H1 (cell line): ENCODE measurements at regions not wholly inside any gene's neighbourhood (a gene's known extent, or its start where the extent isn't known, plus 50 kb on each side); places are given as distances from the start of the nearest gene placed in this dataset.

ENCODE experiments used
- CTCF ChIA-PET: fragments of 300-600 bp; sonication (Branson Sonifier 250); formaldehyde crosslinking; loops from one replicate; lab custom pipeline; 2021; ENCODE audit not compliant: partially characterized antibody; lab: Charles Lee
- POLR2A ChIA-PET: fragments of 300-600 bp; sonication (Branson Sonifier 250); formaldehyde crosslinking; loops from one replicate; lab custom pipeline; 2021; ENCODE audit warnings: inconsistent platforms; ENCODE audit not compliant: partially characterized antibody; lab: Charles Lee
- DNase-seq, 2 experiments: peaks; one replicate each; pipeline versions ENCODE4 v3.0.0 to v3.0.0-alpha.2; 2010 to 2022; ENCODE audit warnings: low spot score in 2 of 2, low read depth in 1 of 2, mixed read lengths in 1 of 2
- FAIRE-seq: peaks from 2 replicates; lab custom pipeline; 2011; peaks lifted over from hg19 to GRCh38; lab: Jason Lieb, UNC
- H2AFZ ChIP-seq: 2 replicates; pipeline ENCODE4 v1.8.1; 2012; ENCODE audit warnings: low read length, inconsistent platforms
- H2AK5ac ChIP-seq: 2 replicates; pipeline ENCODE4 v1.6.1; 2013; ENCODE audit warnings: low read depth, low read length
- H2BK120ac ChIP-seq: replicated peaks from 2 replicates; pipeline ENCODE3; 2013; ENCODE audit warnings: low read depth, low read length, inconsistent platforms
- H2BK12ac ChIP-seq: 2 replicates; pipeline ENCODE4 v1.6.1; 2013; ENCODE audit warnings: low read depth, low read length
- H2BK15ac ChIP-seq: 2 replicates; pipeline ENCODE4 v1.6.1; 2013; ENCODE audit warnings: low read length
- H2BK20ac ChIP-seq: 2 replicates; pipeline ENCODE4 v1.6.1; 2013; ENCODE audit warnings: low read length
- H2BK5ac ChIP-seq: 2 replicates; pipeline ENCODE4 v1.6.1; 2013; ENCODE audit warnings: low read depth, low read length
- H3K14ac ChIP-seq: 2 replicates; pipeline ENCODE4 v1.6.1; 2013; ENCODE audit warnings: inconsistent platforms; ENCODE audit not compliant: insufficient read length
- H3K18ac ChIP-seq: 2 replicates; pipeline ENCODE4 v1.6.1; 2013; ENCODE audit warnings: low read length; ENCODE audit errors: extremely low read depth
- H3K23ac ChIP-seq: 2 replicates; pipeline ENCODE4 v1.6.1; 2013; ENCODE audit warnings: inconsistent platforms; ENCODE audit not compliant: insufficient read length
- H3K23me2 ChIP-seq: 2 replicates; pipeline ENCODE4 v1.6.1; 2013; ENCODE audit warnings: low read depth, low read length
- H3K27ac ChIP-seq: 2 replicates; pipeline ENCODE4 v1.6.1; 2011; ENCODE audit warnings: low read depth, low read length, inconsistent platforms
- H3K27me3 ChIP-seq, 4 experiments: replicated peaks in 1 of 4; 1 replicate in 1 of 4; 2 replicates in 3 of 4; pipeline versions ENCODE4 v1.6.1 to v1.8.1; 2011 to 2013; ENCODE audit warnings: low read length in 3 of 4, mild to moderate bottlenecking in 3 of 4, inconsistent platforms in 2 of 4, mixed read lengths in 2 of 4, moderate library complexity in 1 of 4; ENCODE audit not compliant: control insufficient read depth in 3 of 4, insufficient read depth in 3 of 4; ENCODE audit errors: extremely low read depth in 1 of 4
- H3K36me3 ChIP-seq, 4 experiments: 2 replicates each; pipeline versions ENCODE4 v1.6.1 to v1.8.1; 2011 to 2013; ENCODE audit warnings: mild to moderate bottlenecking in 4 of 4, low read length in 3 of 4, moderate library complexity in 2 of 4, control low read depth in 1 of 4, inconsistent platforms in 1 of 4; ENCODE audit not compliant: insufficient read depth in 4 of 4, control insufficient read depth in 2 of 4
- H3K4ac ChIP-seq: replicated peaks from 2 replicates; pipeline ENCODE3; 2013; ENCODE audit warnings: low read length, low read depth, mixed read lengths, inconsistent platforms; ENCODE audit not compliant: insufficient read length
- H3K4me1 ChIP-seq, 4 experiments: replicated peaks in 1 of 4; 1 replicate in 1 of 4; 2 replicates in 3 of 4; pipeline versions ENCODE4 v1.6.1 to v1.8.1; 2011 to 2013; ENCODE audit warnings: low read length in 3 of 4, inconsistent platforms in 2 of 4, mixed read lengths in 1 of 4; ENCODE audit not compliant: insufficient read depth in 4 of 4, control insufficient read depth in 3 of 4
- H3K4me2 ChIP-seq, 2 experiments: 2 replicates each; pipeline versions ENCODE4 v1.6.1 to v1.8.1; 2011 to 2013; ENCODE audit warnings: low read depth in 2 of 2, low read length in 2 of 2, control low read depth in 1 of 2, inconsistent platforms in 1 of 2, mild to moderate bottlenecking in 1 of 2; ENCODE audit not compliant: insufficient read depth in 1 of 2
- H3K4me3 ChIP-seq, 4 experiments: fragments of 200-600, 300-600 bp in 1 of 4; sonication (generic), shearing (Covaris generic), sonication (Bioruptor Twin) in 1 of 4; 2 replicates each; pipeline versions ENCODE4 v1.5.1 to v1.8.1; 2011 to 2016; ENCODE audit warnings: low read length in 4 of 4, low read depth in 3 of 4, control low read depth in 2 of 4, inconsistent platforms in 2 of 4, mild to moderate bottlenecking in 2 of 4, mixed read lengths in 1 of 4, moderate library complexity in 1 of 4; ENCODE audit not compliant: insufficient read depth in 2 of 4; ENCODE audit errors: extremely low read depth in 1 of 4
- H3K56ac ChIP-seq: replicated peaks from 2 replicates; pipeline ENCODE3; 2013; ENCODE audit warnings: low read depth, mild to moderate bottlenecking, mixed read lengths, low read length, inconsistent platforms; ENCODE audit not compliant: insufficient read length
- H3K79me1 ChIP-seq: 2 replicates; pipeline ENCODE4 v1.6.1; 2013; ENCODE audit warnings: low read depth, low read length, control low read depth
- H3K79me2 ChIP-seq, 2 experiments: 2 replicates each; pipeline versions ENCODE4 v1.6.1 to v1.8.1; 2012 to 2013; ENCODE audit warnings: low read length in 2 of 2, mild to moderate bottlenecking in 2 of 2, inconsistent platforms in 1 of 2; ENCODE audit not compliant: insufficient read depth in 2 of 2, control insufficient read depth in 1 of 2
- H3K9ac ChIP-seq, 4 experiments: replicated peaks in 1 of 4; 1 replicate in 1 of 4; 2 replicates in 3 of 4; pipeline versions ENCODE4 v1.6.1 to v1.8.1; 2011 to 2013; ENCODE audit warnings: low read depth in 3 of 4, low read length in 3 of 4, control low read depth in 2 of 4, mild to moderate bottlenecking in 2 of 4, moderate library complexity in 2 of 4, inconsistent platforms in 1 of 4; ENCODE audit errors: extremely low read depth in 1 of 4
- H3K9me3 ChIP-seq, 2 experiments: 2 replicates each; pipeline versions ENCODE4 v1.6.1 to v1.8.1; 2012 to 2013; ENCODE audit warnings: mild to moderate bottlenecking in 2 of 2, moderate library complexity in 2 of 2, control low read depth in 1 of 2, inconsistent platforms in 1 of 2, low read depth in 1 of 2, low read length in 1 of 2, mixed read lengths in 1 of 2; ENCODE audit not compliant: insufficient read depth in 2 of 2
- H4K20me1 ChIP-seq, 2 experiments: replicated peaks in 1 of 2; 2 replicates each; pipeline versions ENCODE3 to v1.8.1; 2011 to 2013; ENCODE audit warnings: inconsistent platforms in 2 of 2, low read length in 2 of 2, mild to moderate bottlenecking in 1 of 2; ENCODE audit not compliant: insufficient read depth in 2 of 2, control insufficient read depth in 1 of 2
- H4K5ac ChIP-seq: 2 replicates; pipeline ENCODE4 v1.6.1; 2013; ENCODE audit warnings: low read length, low read depth, mixed read lengths, inconsistent platforms; ENCODE audit not compliant: insufficient read length
- H4K8ac ChIP-seq: 2 replicates; pipeline ENCODE4 v1.8.0; 2013; ENCODE audit warnings: mild to moderate bottlenecking, moderate library complexity, low read length, inconsistent platforms; ENCODE audit not compliant: insufficient read depth; ENCODE audit errors: extremely low read depth
- H4K91ac ChIP-seq: replicated peaks from 2 replicates; pipeline ENCODE3; 2013; ENCODE audit warnings: low read length, mixed read lengths, inconsistent platforms; ENCODE audit not compliant: insufficient read length
- CEBPB ChIP-seq: IDR thresholded peaks from 2 replicates; pipeline ENCODE4 v1.6.1; 2012; ENCODE audit warnings: low read depth, low read length
- JUND ChIP-seq: IDR thresholded peaks from 2 replicates; pipeline ENCODE4 v1.6.1; 2011; ENCODE audit warnings: mild to moderate bottlenecking, improper control_type of control experiment, low read length
- SRF ChIP-seq: IDR thresholded peaks from 2 replicates; pipeline ENCODE4 v1.6.1; 2011; ENCODE audit warnings: mild to moderate bottlenecking, low read depth, low read length, moderate library complexity
- WGBS, 2 experiments: shearing (Covaris generic) in 1 of 2; methylation state at CpG; one replicate each; pipeline versions ENCODE4 v1.1.6 to v1.1.7; 2013 to 2015; ENCODE audit warnings: low lambda C conversion rate in 2 of 2, mixed read lengths in 2 of 2, inconsistent platforms in 1 of 2, low coverage in 1 of 2, missing lambda C conversion rate in 1 of 2; ENCODE audit not compliant: insufficient replicate concordance in 2 of 2, insufficient coverage in 1 of 2, insufficient read length in 1 of 2; ENCODE audit errors: extremely low coverage in 1 of 2, missing lambda C conversion rate in 1 of 2; 5-methylcytosine and 5-hydroxymethylcytosine counted together

- Histone ChIP-seq H2BK12ac (no peak overlapping the region), H3K4me2 (no peak overlapping the region), H3K18ac (no peak overlapping the region), H3K27ac (no peak overlapping the region), H3K4me1 (peaks cover 1 to 6% (median 3%) of the 10 kb centered on the region in 4 experiments; a peak in 3 of 7 replicates), H3K14ac (no peak overlapping the region), H2BK120ac (no peak overlapping the region), H3K4ac (no peak overlapping the region), H3K79me1 (no peaks in the 10 kb centered on the region), H2BK20ac (no peak overlapping the region), H3K4me3 (no peak overlapping the region), H4K5ac (no peak overlapping the region), H2AFZ (no peak overlapping the region), H3K9ac (no peak overlapping the region), H3K27me3 (no peaks in the 10 kb centered on the region), H4K8ac (no peak overlapping the region), H3K23me2 (no peaks in the 10 kb centered on the region), H2BK5ac (no peak overlapping the region)
- 86% methylated on average over 3 of the region's 3 CpGs; no CpG with 5 or more reads in 1 of the 2 experiments for WGBS, 2 experiments
- CTCF ChIA-PET: no interaction called here
- POLR2A ChIA-PET: interaction anchor here (0.6 kb wide), 1 partner anchor 19 kb away, joined by 3 read pairs; no protein-coding TSS in a partner anchor
- FAIRE-seq (no peak), DNase-seq (no peak)
- TF ChIP-seq JUND (no peak), CEBPB (no peak), SRF (no peak)
- TF ChIP-seq, all 59 proteins: peak for 0
- Histone ChIP-seq H3K79me2 (no peaks in the 10 kb centered on the region), H2AK5ac (no peak overlapping the region), H3K36me3 (no peaks in the 10 kb centered on the region), H3K9me3 (peaks cover 0 to 3% of the 10 kb centered on the region in 2 experiments; a peak in 1 of 4 replicates), H2BK15ac (no peak overlapping the region), H4K20me1 (no peaks in the 10 kb centered on the region), H4K91ac (no peak overlapping the region), H3K23ac (no peak overlapping the region), H3K56ac (no peak overlapping the region)
Observed at GRCh38 chr1:83098131-83098530, 900.8 kb downstream of the TTLL7 start.
